ENCODE measurements at regions not wholly inside any gene's neighbourhood (a gene's known extent, or its start where the extent isn't known, plus 50 kb on each side); places are given as distances from the start of the nearest gene placed in this dataset.

GRCh38 chr5:115695310-115695880 is 69.6 kb upstream of the TMED7 start:
- TF ChIP-seq CTCF (conservative IDR thresholded peaks at IDR 0.05), result no peak
- no peak for TF ChIP-seq EZH2 (IDR thresholded peaks at IDR 0.05; ENCODE audit: low read depth)

All from PC-9 (cell line).